ENCODE measurements at regions not wholly inside any gene's neighbourhood (a gene's known extent, or its start where the extent isn't known, plus 50 kb on each side); places are given as distances from the start of the nearest gene placed in this dataset.

- no peak for TF ChIP-seq EZH2 (IDR thresholded peaks at IDR 0.05; ENCODE audit: borderline replicate concordance, insufficient read depth, low read depth, low read length, poor library complexity, severe bottlenecking)
- TF ChIP-seq, protein P1, sequence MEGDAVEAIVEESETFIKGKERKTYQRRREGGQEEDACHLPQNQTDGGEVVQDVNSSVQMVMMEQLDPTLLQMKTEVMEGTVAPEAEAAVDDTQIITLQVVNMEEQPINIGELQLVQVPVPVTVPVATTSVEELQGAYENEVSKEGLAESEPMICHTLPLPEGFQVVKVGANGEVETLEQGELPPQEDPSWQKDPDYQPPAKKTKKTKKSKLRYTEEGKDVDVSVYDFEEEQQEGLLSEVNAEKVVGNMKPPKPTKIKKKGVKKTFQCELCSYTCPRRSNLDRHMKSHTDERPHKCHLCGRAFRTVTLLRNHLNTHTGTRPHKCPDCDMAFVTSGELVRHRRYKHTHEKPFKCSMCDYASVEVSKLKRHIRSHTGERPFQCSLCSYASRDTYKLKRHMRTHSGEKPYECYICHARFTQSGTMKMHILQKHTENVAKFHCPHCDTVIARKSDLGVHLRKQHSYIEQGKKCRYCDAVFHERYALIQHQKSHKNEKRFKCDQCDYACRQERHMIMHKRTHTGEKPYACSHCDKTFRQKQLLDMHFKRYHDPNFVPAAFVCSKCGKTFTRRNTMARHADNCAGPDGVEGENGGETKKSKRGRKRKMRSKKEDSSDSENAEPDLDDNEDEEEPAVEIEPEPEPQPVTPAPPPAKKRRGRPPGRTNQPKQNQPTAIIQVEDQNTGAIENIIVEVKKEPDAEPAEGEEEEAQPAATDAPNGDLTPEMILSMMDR (IDR thresholded peaks at IDR 0.05), result no peak
Observed at GRCh38 chr10:36126076-36126475, 484.0 kb upstream of the FZD8 start.

Measured in B cell (primary cell).